Small intestine (tissue), 7 donors: ENCODE measurements at regions not wholly inside any gene's neighbourhood (a gene's known extent, or its start where the extent isn't known, plus 50 kb on each side); places are given as distances from the start of the nearest gene placed in this dataset.

Source experiments
- DNase-seq, 2 donors: peaks; one replicate each; pipeline versions ENCODE4 v3.0.0 to v3.0.0-alpha.2; 2013
- FAIRE-seq: peaks from 2 replicates; lab custom pipeline; 2012; peaks lifted over from hg19 to GRCh38; lab: Jason Lieb, UNC
- H3K27ac ChIP-seq, 3 donors: one replicate each; pipeline ENCODE4 v1.5.1; 2013; ENCODE audit warnings: low read length in 2 of 3, mild to moderate bottlenecking in 2 of 3, control low read depth in 1 of 3, inconsistent platforms in 1 of 3, low read depth in 1 of 3, moderate library complexity in 1 of 3
- H3K27me3 ChIP-seq, 3 donors: one replicate each; pipeline ENCODE4 v1.6.1; 2013; ENCODE audit warnings: low read length in 3 of 3, inconsistent platforms in 1 of 3; ENCODE audit not compliant: control insufficient read depth in 3 of 3, insufficient read depth in 3 of 3
- H3K36me3 ChIP-seq, 3 donors: one replicate each; pipeline ENCODE4 v1.6.1; 2013; ENCODE audit warnings: low read length in 3 of 3, inconsistent platforms in 1 of 3, low read depth in 1 of 3, mild to moderate bottlenecking in 1 of 3, moderate library complexity in 1 of 3; ENCODE audit not compliant: control insufficient read depth in 3 of 3, insufficient read depth in 2 of 3
- H3K4me1 ChIP-seq, 3 donors: one replicate each; pipeline ENCODE4 v1.6.1; 2013; ENCODE audit warnings: low read length in 2 of 3, inconsistent platforms in 1 of 3, low read depth in 1 of 3, mild to moderate bottlenecking in 1 of 3, moderate library complexity in 1 of 3; ENCODE audit not compliant: control insufficient read depth in 3 of 3, insufficient read depth in 2 of 3
- H3K4me3 ChIP-seq, 3 donors: one replicate each; pipeline ENCODE4 v1.5.1; 2013; ENCODE audit warnings: low read length in 3 of 3, control low read depth in 1 of 3, inconsistent platforms in 1 of 3, low read depth in 1 of 3, mild to moderate bottlenecking in 1 of 3, moderate library complexity in 1 of 3
- H3K9me3 ChIP-seq, 2 donors: one replicate each; pipeline ENCODE4 v1.6.1; 2013; ENCODE audit warnings: low read depth in 1 of 2, low read length in 1 of 2; ENCODE audit not compliant: control insufficient read depth in 2 of 2, insufficient read depth in 1 of 2
- WGBS, 3 donors: extraction: QIAGEN DNeasy Blood & Tissue Kit; methylation state at CpG; one replicate each; pipeline ENCODE4 v1.1.7; 2013; 5-methylcytosine and 5-hydroxymethylcytosine counted together
- donor health status: healthy with polysubstance abuse.
- donor health status: control.
- donor health status: control.
- donor health status: Bipolar disorder and iron deficiency.
- donor health status: healthy.

DNA sequence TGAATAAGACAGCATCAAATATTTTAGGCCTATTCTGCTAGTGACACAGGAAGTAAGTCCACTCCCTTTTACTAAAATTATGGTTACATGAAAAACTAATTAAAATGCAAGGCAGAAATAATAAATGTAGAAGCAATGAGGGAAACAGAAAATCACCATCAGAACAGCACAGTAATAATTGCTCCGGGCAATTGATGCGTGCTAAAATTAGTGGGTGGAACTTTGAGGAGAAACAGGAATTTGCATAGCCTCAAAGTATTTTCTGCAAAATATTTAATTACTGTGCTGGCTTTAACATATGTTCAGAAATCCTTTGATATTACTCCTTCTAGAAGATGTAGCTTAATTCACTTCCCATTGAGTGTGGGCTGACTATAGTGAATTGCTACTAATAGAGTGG lies 654.3 kb upstream of the RAB6C start:
- Histone ChIP-seq H3K4me3 (no peak overlapping the region), H3K36me3 (no peaks in the 10 kb centered on the region), H3K4me1 (no peaks in the 10 kb centered on the region), H3K9me3 (peaks cover 0 to 4% of the 10 kb centered on the region in 2 donors), H3K27ac (no peak overlapping the region), H3K27me3 (no peaks in the 10 kb centered on the region)
- FAIRE-seq (no peak), DNase-seq (no peak)
- WGBS, 3 donors, result 68 to 99% (median 94%) methylated on average over 2 of the region's 2 CpGs

DNA sequence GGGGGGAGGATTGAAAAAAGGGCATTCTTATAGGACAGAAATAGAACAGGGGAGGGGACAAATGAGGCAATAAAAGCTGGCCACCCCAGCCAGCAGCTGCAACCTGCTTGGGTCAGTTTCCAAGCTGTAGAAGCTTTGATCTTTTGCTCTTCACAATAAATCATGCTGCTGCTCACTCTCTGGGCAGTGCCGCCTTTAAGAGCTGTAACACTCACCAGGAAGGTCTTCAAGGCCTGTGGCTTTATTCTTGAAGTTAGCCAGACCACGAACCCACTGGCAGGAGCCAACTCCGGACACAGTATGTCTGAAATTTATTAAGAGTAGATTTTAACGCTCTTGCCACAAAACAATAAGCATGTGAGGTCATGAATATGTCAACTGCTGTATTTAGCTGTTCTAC lies 649.9 kb upstream of the RAB6C start:
- 63 to 74% (median 70%) methylated on average over 4 of the region's 4 CpGs for WGBS, 3 donors
- DNase-seq, result no peak
- Histone ChIP-seq H3K4me3 (no peak overlapping the region), H3K4me1 (no peaks in the 10 kb centered on the region), H3K27ac (no peak overlapping the region), H3K9me3 (peaks cover 0 to 4% of the 10 kb centered on the region in 2 donors), H3K36me3 (no peaks in the 10 kb centered on the region), H3K27me3 (no peaks in the 10 kb centered on the region)
- no peak for FAIRE-seq

DNA sequence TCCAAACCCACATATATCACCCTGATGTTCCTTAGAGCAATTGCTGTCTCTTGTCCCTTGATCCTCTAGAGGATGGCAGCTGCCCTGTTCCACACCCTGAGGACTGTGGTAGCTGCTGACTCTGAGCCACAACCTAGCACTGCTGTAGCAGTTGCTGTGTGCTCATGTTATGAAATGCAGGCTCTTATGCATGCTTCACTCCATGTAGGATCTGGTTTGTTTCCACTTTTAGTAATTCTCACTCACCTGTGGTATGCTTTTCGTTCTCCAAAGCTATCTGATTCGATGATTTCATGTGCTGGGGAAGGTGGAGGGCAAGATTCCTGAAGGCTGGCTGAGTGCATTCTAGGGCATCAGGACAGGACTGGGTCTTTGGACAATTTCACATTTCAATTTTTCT lies 649.0 kb upstream of the RAB6C start:
- no peaks in the 10 kb centered on the region for H3K36me3 ChIP-seq
- no peak for DNase-seq
- 72 to 78% (median 74%) methylated on average over 2 of the region's 2 CpGs for WGBS, 3 donors
- H3K9me3 ChIP-seq, result peaks cover 0 to 4% of the 10 kb centered on the region in 2 donors
- no peak for FAIRE-seq
- no peak overlapping the region for H3K27ac ChIP-seq
- H3K4me3 ChIP-seq, result no peak overlapping the region
- no peaks in the 10 kb centered on the region for H3K27me3 ChIP-seq
- no peaks in the 10 kb centered on the region for H3K4me1 ChIP-seq

DNA sequence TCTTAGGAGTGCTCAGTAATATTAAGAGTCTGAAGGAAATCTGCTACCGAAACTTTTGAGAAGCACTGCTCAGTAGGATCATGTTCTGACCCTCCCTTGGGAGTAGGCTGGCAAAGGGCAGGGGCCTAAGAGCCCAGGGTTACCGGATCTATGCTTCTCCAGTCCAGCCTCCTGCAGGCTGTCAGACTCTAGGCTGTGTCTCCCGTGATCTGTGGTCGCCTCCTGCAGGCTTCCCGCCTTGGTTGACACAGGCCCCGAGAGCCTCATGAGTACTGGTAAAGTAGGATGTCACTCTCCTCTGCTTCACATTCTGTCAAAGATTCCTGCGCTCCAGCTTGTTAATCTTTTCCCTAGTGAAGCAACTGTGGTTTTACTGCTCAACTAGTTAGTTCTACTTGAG lies 647.8 kb upstream of the RAB6C start:
- no peak overlapping the region for H3K4me3 ChIP-seq
- DNase-seq, result no peak
- no peaks in the 10 kb centered on the region for H3K4me1 ChIP-seq
- no peak for FAIRE-seq
- peaks cover 0 to 4% of the 10 kb centered on the region in 2 donors for H3K9me3 ChIP-seq
- H3K36me3 ChIP-seq, result no peaks in the 10 kb centered on the region
- H3K27me3 ChIP-seq, result no peaks in the 10 kb centered on the region
- 81 to 84% (median 83%) methylated on average over 7 of the region's 7 CpGs for WGBS, 3 donors
- H3K27ac ChIP-seq, result no peak overlapping the region

DNA sequence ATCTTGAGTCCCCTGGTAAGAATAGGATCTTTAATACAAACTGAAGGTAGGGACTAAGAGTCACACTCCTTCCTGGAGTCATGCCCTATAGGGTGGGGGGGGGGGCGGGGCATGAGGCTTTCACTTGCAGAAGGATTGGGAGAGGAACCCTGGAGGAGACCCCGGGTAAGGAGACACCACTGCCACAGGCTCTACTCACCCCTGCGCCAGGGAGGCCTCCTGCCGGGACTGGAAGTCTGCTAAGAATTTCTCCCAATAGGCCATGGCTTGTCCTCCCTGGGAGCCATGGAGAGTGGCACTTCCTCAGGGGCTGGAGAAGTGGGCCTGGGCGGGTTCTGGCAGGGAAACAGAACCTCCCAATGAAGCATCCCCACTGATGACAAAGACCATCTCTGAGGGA lies 645.3 kb upstream of the RAB6C start:
- 72 to 83% (median 82%) methylated on average over 5 of the region's 5 CpGs for WGBS, 3 donors
- no peak overlapping the region for H3K4me3 ChIP-seq
- H3K27ac ChIP-seq, result no peak overlapping the region
- DNase-seq (no peak), FAIRE-seq (no peak)
- H3K4me1 ChIP-seq, result no peaks in the 10 kb centered on the region
- no peaks in the 10 kb centered on the region for H3K27me3 ChIP-seq
- H3K36me3 ChIP-seq, result no peaks in the 10 kb centered on the region
- peaks cover 0 to 7% of the 10 kb centered on the region in 2 donors for H3K9me3 ChIP-seq

DNA sequence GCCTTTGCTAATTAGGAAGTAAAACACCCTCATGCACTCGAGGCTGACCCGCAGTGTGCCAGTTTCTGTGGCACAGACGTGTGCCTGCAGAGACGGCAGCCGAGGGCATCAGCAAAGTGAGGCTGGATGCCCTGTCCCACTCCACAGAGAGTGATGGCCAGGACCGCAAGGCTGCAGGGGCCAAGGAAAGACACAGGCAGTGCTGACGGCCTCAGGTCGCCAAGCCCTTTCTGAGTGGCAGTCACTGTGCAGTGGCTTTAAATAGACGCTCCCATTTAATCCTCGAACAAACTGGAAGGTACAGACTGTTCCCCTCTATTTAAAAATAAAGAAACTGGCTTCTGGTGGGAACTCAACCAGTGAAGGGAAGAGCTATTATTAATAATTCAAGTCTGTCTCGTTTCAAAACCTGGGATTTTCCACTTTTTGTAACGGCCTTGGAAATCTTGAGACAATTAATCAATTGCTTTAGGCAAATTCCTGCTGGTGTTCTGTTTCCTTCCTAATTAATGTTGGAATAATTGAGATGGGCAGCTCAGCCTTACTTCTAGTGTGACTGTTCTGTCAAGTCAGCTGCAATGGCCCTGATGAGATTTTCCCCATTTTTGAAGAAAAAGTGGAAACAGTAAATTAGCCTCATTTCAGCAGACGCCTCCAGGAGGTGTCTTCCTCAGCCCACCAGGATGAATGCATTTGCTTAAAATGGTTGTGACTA lies 644.6 kb upstream of the RAB6C start:
- Histone ChIP-seq H3K27ac (no peak overlapping the region), H3K4me1 (no peaks in the 10 kb centered on the region), H3K36me3 (no peaks in the 10 kb centered on the region), H3K27me3 (no peaks in the 10 kb centered on the region), H3K4me3 (no peak overlapping the region), H3K9me3 (peaks cover 0 to 3% of the 10 kb centered on the region in 2 donors)
- FAIRE-seq (no peak), DNase-seq (no peak)
- WGBS, 3 donors, result 64 to 70% (median 70%) methylated on average over 13 of the region's 13 CpGs

DNA sequence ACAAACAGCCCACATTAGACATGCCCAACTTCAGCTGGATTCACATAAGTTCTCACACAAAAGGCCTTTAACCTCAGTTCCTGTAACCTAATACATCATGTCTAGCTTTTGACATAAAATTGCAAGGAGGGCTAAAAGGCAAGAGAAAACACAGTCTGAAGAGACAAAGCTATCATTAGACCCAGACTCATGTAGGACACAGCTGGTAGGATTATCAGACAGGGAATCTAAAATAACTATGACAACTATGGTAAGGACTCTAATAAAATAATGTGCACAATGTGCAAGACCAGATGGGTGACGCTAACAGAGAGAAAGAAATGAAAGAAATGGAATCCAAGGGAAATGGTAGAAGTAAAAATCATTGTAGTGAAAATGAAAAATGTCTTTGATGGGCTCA lies 643.2 kb upstream of the RAB6C start:
- WGBS, 3 donors, result 76 to 85% (median 82%) methylated on average over 1 of the region's 1 CpG
- Histone ChIP-seq H3K36me3 (no peaks in the 10 kb centered on the region), H3K4me3 (no peak overlapping the region), H3K27ac (no peak overlapping the region), H3K4me1 (no peaks in the 10 kb centered on the region), H3K27me3 (no peaks in the 10 kb centered on the region), H3K9me3 (peaks cover 0 to 3% of the 10 kb centered on the region in 2 donors)
- no peak for FAIRE-seq
- no peak for DNase-seq

DNA sequence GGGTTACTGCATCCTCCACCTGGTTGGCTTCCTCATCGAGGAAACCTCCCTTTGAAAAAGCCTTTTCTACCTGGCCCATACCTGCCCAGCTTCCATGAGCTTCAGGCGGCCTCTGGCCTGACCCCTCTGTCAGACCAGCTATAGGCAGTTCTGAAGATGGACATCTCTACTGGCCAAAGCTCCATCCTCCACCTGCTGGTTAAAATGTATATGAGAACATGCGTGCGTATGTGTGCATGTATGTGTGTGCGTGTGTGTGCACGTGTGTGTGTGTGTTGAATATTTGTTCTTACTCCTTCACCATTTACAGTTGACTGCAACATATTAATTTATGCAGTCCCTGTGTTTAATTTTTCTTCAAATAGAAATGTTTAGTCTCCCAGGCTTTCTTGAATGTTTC lies 642.4 kb upstream of the RAB6C start:
- WGBS, 3 donors, result 84 to 91% (median 89%) methylated on average over 6 of the region's 6 CpGs
- DNase-seq, result no peak
- H3K4me1 ChIP-seq, result no peaks in the 10 kb centered on the region
- H3K36me3 ChIP-seq, result no peaks in the 10 kb centered on the region
- peaks cover 0 to 3% of the 10 kb centered on the region in 2 donors for H3K9me3 ChIP-seq
- no peak overlapping the region for H3K4me3 ChIP-seq
- no peaks in the 10 kb centered on the region for H3K27me3 ChIP-seq
- H3K27ac ChIP-seq, result no peak overlapping the region
- FAIRE-seq, result no peak

DNA sequence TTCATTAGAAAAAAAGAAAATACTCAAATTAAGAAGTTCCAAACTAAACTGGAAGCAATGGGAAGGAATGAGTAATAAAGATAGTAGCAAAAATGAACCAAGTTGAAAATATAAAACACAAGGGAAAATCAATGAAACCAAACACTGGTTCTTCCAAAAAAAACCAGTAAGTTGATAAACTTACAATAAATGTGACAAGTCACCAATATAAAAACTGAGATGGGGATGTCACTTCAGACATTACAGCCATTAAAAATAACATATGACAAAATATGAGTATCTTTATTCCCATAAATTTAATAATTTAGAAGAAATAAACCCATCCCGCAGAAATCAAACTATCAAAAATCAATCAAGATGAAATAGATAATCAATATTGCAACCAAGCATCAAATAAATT lies 633.9 kb upstream of the RAB6C start:
- H3K27ac ChIP-seq, result no peak overlapping the region
- no peaks in the 10 kb centered on the region for H3K4me1 ChIP-seq
- H3K36me3 ChIP-seq, result no peaks in the 10 kb centered on the region
- no peak for DNase-seq
- FAIRE-seq, result no peak
- no peaks in the 10 kb centered on the region for H3K9me3 ChIP-seq
- 93 to 100% (median 95%) methylated on average over 1 of the region's 1 CpG for WGBS, 3 donors
- H3K4me3 ChIP-seq, result no peak overlapping the region
- no peaks in the 10 kb centered on the region for H3K27me3 ChIP-seq
